Nephron progenitor cell (in vitro differentiated cells): ENCODE measurements at regions not wholly inside any gene's neighbourhood (a gene's known extent, or its start where the extent isn't known, plus 50 kb on each side); places are given as distances from the start of the nearest gene placed in this dataset.
"Not testable (repeated sequence)": the region's sequence is repeated elsewhere in the genome, so short reads cannot be mapped to it uniquely, and the experiment has no call there.

ENCODE experiments used
- DNase-seq: peaks from one replicate; pipeline ENCODE4 v3.0.0; 2021
- H3K27ac Mint-ChIP-seq: 2 replicates; pipeline ENCODE4 v1.8.0; 2021; ENCODE audit warnings: mild to moderate bottlenecking, moderate library complexity, mixed read lengths
- H3K27me3 Mint-ChIP-seq: 2 replicates; pipeline ENCODE4 v1.8.0; 2021; ENCODE audit warnings: mild to moderate bottlenecking, low read depth, mixed read lengths; ENCODE audit not compliant: poor library complexity
- H3K36me3 Mint-ChIP-seq: 2 replicates; pipeline ENCODE4 v1.8.0; 2021; ENCODE audit warnings: low read depth, mixed read lengths
- H3K4me1 Mint-ChIP-seq: 2 replicates; pipeline ENCODE4 v1.8.0; 2021; ENCODE audit warnings: mixed read lengths
- H3K4me3 Mint-ChIP-seq: 2 replicates; pipeline ENCODE4 v1.8.0; 2021; ENCODE audit warnings: mild to moderate bottlenecking, moderate library complexity, mixed read lengths
- H3K9me3 Mint-ChIP-seq: 2 replicates; pipeline ENCODE4 v1.8.0; 2021; ENCODE audit warnings: mild to moderate bottlenecking, moderate library complexity, mixed read lengths

GRCh38 chr15:21357056-21357455 is 83.2 kb downstream of the POTEB3 start:
- not testable (repeated sequence) for DNase-seq, H3K9me3 Mint-ChIP-seq, H3K4me3 Mint-ChIP-seq, H3K4me1 Mint-ChIP-seq, H3K27ac Mint-ChIP-seq, H3K27me3 Mint-ChIP-seq, H3K36me3 Mint-ChIP-seq

GRCh38 chr15:21355944-21356343 is 84.4 kb downstream of the POTEB3 start:
- not testable (repeated sequence) for H3K27ac Mint-ChIP-seq, H3K36me3 Mint-ChIP-seq, H3K27me3 Mint-ChIP-seq, H3K4me3 Mint-ChIP-seq, H3K9me3 Mint-ChIP-seq, DNase-seq, H3K4me1 Mint-ChIP-seq

GRCh38 chr15:21354597-21354996 is 85.7 kb downstream of the POTEB3 start:
- not testable (repeated sequence) for DNase-seq, H3K4me1 Mint-ChIP-seq, H3K36me3 Mint-ChIP-seq, H3K9me3 Mint-ChIP-seq, H3K27me3 Mint-ChIP-seq, H3K27ac Mint-ChIP-seq, H3K4me3 Mint-ChIP-seq

GRCh38 chr15:21352670-21353318 is 87.5 kb downstream of the POTEB3 start:
- not testable (repeated sequence) for H3K4me1 Mint-ChIP-seq, DNase-seq, H3K4me3 Mint-ChIP-seq, H3K27ac Mint-ChIP-seq, H3K27me3 Mint-ChIP-seq, H3K9me3 Mint-ChIP-seq, H3K36me3 Mint-ChIP-seq

GRCh38 chr15:21344960-21345359 is 95.3 kb downstream of the POTEB3 start:
- not testable (repeated sequence) for DNase-seq, H3K36me3 Mint-ChIP-seq, H3K27ac Mint-ChIP-seq, H3K27me3 Mint-ChIP-seq, H3K4me3 Mint-ChIP-seq, H3K4me1 Mint-ChIP-seq, H3K9me3 Mint-ChIP-seq

GRCh38 chr15:21344500-21344899 is 95.8 kb downstream of the POTEB3 start:
- H3K27me3 Mint-ChIP-seq, H3K9me3 Mint-ChIP-seq, H3K27ac Mint-ChIP-seq: not testable (repeated sequence)

GRCh38 chr15:21337028-21337427 is 103.3 kb downstream of the POTEB3 start:
- H3K4me1 Mint-ChIP-seq, DNase-seq, H3K27ac Mint-ChIP-seq, H3K27me3 Mint-ChIP-seq, H3K36me3 Mint-ChIP-seq, H3K9me3 Mint-ChIP-seq, H3K4me3 Mint-ChIP-seq: not testable (repeated sequence)

More at GRCh38 chr15:21344500-21344899, 95.8 kb downstream of the POTEB3 start:
- H3K4me3 Mint-ChIP-seq, H3K4me1 Mint-ChIP-seq, DNase-seq, H3K36me3 Mint-ChIP-seq: not testable (repeated sequence)

- H3K27ac Mint-ChIP-seq, H3K36me3 Mint-ChIP-seq, DNase-seq, H3K4me1 Mint-ChIP-seq, H3K4me3 Mint-ChIP-seq, H3K27me3 Mint-ChIP-seq: not testable (repeated sequence)
- H3K9me3 Mint-ChIP-seq = peaks cover 13% of the 10 kb centered on the region
These were observed 115.4 kb downstream of the POTEB3 start for GRCh38 chr15:21324720-21325460.

- H3K36me3 Mint-ChIP-seq, H3K4me3 Mint-ChIP-seq, DNase-seq: not testable (repeated sequence)
These were observed 155.9 kb downstream of the POTEB3 start for GRCh38 chr15:21284353-21284752.

GRCh38 chr15:21283210-21283609 is 157.1 kb downstream of the POTEB3 start:
- H3K4me1 Mint-ChIP-seq, H3K27me3 Mint-ChIP-seq, H3K9me3 Mint-ChIP-seq, DNase-seq, H3K36me3 Mint-ChIP-seq, H3K4me3 Mint-ChIP-seq, H3K27ac Mint-ChIP-seq: not testable (repeated sequence)

More at GRCh38 chr15:21284353-21284752, 155.9 kb downstream of the POTEB3 start:
- H3K27ac Mint-ChIP-seq, H3K27me3 Mint-ChIP-seq, H3K4me1 Mint-ChIP-seq, H3K9me3 Mint-ChIP-seq: not testable (repeated sequence)

- H3K27ac Mint-ChIP-seq, DNase-seq, H3K9me3 Mint-ChIP-seq, H3K4me3 Mint-ChIP-seq, H3K36me3 Mint-ChIP-seq, H3K4me1 Mint-ChIP-seq, H3K27me3 Mint-ChIP-seq: not testable (repeated sequence)
These were observed 160.0 kb downstream of the POTEB3 start for GRCh38 chr15:21280272-21280671.

- H3K4me1 Mint-ChIP-seq, H3K4me3 Mint-ChIP-seq, DNase-seq, H3K36me3 Mint-ChIP-seq, H3K27me3 Mint-ChIP-seq, H3K27ac Mint-ChIP-seq: not testable (repeated sequence)
- peaks cover 54% of the 10 kb centered on the region for H3K9me3 Mint-ChIP-seq
These were observed 167.9 kb downstream of the POTEB3 start for GRCh38 chr15:21272176-21272982.
